Right lobe of liver (tissue), 4 donors: ENCODE measurements at regions not wholly inside any gene's neighbourhood (a gene's known extent, or its start where the extent isn't known, plus 50 kb on each side); places are given as distances from the start of the nearest gene placed in this dataset.

Experiments used
- CTCF ChIP-seq, 4 donors: fragments of 200-600 bp in 3 of 4; fragments of 450-650 bp in 1 of 4; IDR thresholded peaks; one replicate each; pipeline versions ENCODE4 v1.5.1 to v1.8.0; 2016 to 2022; ENCODE audit warnings: antibody characterized with exemption in 4 of 4, mild to moderate bottlenecking in 2 of 4
- POLR2A ChIP-seq: fragments of 450-650 bp; IDR thresholded peaks from one replicate; pipeline ENCODE4 v1.6.1; 2017; ENCODE audit warnings: antibody characterized with exemption, mild to moderate bottlenecking
- donor health status: DM: no; HTN: no; CAD: no.
- donor health status: DM: no; HTN: no; CAD: no.
- donor health status: DM: no; HTN: yes; CAD: no.

- TF ChIP-seq CTCF (IDR thresholded peaks at IDR 0.05) (no peak), POLR2A (no peak)
Measured at GRCh38 chr13:99827011-99827772, 144.4 kb downstream of the ZIC5 start.
